Hepatocyte (in vitro differentiated cells): ENCODE measurements at regions not wholly inside any gene's neighbourhood (a gene's known extent, or its start where the extent isn't known, plus 50 kb on each side); places are given as distances from the start of the nearest gene placed in this dataset.

ENCODE experiments used
- DNase-seq: peaks from one replicate; pipeline ENCODE4 v3.0.0-alpha.2; 2016; ENCODE audit warnings: low spot score
- H2AFZ ChIP-seq: fragments of 200-600 bp; sonication (generic); 2 replicates; pipeline ENCODE4 v1.6.0; 2016; ENCODE audit warnings: antibody characterized with exemption, mild to moderate bottlenecking
- H3K27ac ChIP-seq: fragments of 200-600 bp; sonication (generic); 2 replicates; pipeline ENCODE4 v1.5.1; 2016; ENCODE audit warnings: mild to moderate bottlenecking
- H3K27me3 ChIP-seq: fragments of 200-600 bp; sonication (generic); 2 replicates; pipeline ENCODE4 v1.6.1; 2016
- H3K36me3 ChIP-seq: fragments of 200-600 bp; sonication (generic); replicated peaks from 2 replicates; pipeline ENCODE4 v1.5.1; 2016; ENCODE audit warnings: low read depth; ENCODE audit not compliant: insufficient read depth
- H3K4me1 ChIP-seq: fragments of 200-600 bp; sonication (generic); 2 replicates; pipeline ENCODE4 v1.5.1; 2016; ENCODE audit warnings: mild to moderate bottlenecking, moderate library complexity; ENCODE audit not compliant: insufficient read depth
- H3K4me2 ChIP-seq: fragments of 200-600 bp; sonication (generic); 2 replicates; pipeline ENCODE4 v1.6.0; 2016
- H3K4me3 ChIP-seq: fragments of 200-600 bp; sonication (generic); 2 replicates; pipeline ENCODE4 v1.5.1; 2016; ENCODE audit warnings: mild to moderate bottlenecking
- H3K79me2 ChIP-seq: fragments of 200-600 bp; sonication (generic); 2 replicates; pipeline ENCODE4 v1.6.0; 2017; ENCODE audit warnings: mild to moderate bottlenecking
- H3K9me2 ChIP-seq: fragments of 200-600 bp; sonication (generic); replicated peaks from 2 replicates; pipeline ENCODE4 v1.6.0; 2017; ENCODE audit warnings: mild to moderate bottlenecking; ENCODE audit not compliant: insufficient read depth
- H3K9me3 ChIP-seq: fragments of 200-600 bp; sonication (generic); 2 replicates; pipeline ENCODE4 v1.5.1; 2016; ENCODE audit warnings: low read depth, mild to moderate bottlenecking
- H4K20me1 ChIP-seq: fragments of 200-600 bp; sonication (generic); 2 replicates; pipeline ENCODE4 v1.6.0; 2016; ENCODE audit warnings: mild to moderate bottlenecking; ENCODE audit not compliant: insufficient read depth, poor library complexity, severe bottlenecking
- CTCF ChIP-seq: fragments of 200-600 bp; sonication (generic); IDR thresholded peaks from 2 replicates; pipeline ENCODE4 v1.5.1; 2016; ENCODE audit warnings: antibody characterized with exemption, mild to moderate bottlenecking; ENCODE audit not compliant: poor library complexity
- EZH2 ChIP-seq: fragments of 200-600 bp; sonication (generic); IDR thresholded peaks from 2 replicates; pipeline ENCODE4 v1.6.1; 2016; ENCODE audit warnings: antibody characterized with exemption, mild to moderate bottlenecking, borderline replicate concordance
- EZH2phosphoT487 ChIP-seq: fragments of 200-600 bp; sonication (generic); IDR thresholded peaks from one replicate; pipeline ENCODE4 v1.6.1; 2018; ENCODE audit warnings: antibody characterized with exemption, mild to moderate bottlenecking, low read depth, moderate library complexity; ENCODE audit not compliant: unreplicated experiment, severe bottlenecking
- WGBS: methylation state at CpG from one replicate; pipeline ENCODE4 v1.1.6; 2016; ENCODE audit warnings: low lambda C conversion rate; ENCODE audit errors: missing lambda C conversion rate; 5-methylcytosine and 5-hydroxymethylcytosine counted together

- H3K27me3 ChIP-seq = no peaks in the 10 kb centered on the region
- H3K9me3 ChIP-seq = no peaks in the 10 kb centered on the region
- no peaks in the 10 kb centered on the region for H3K79me2 ChIP-seq
- H3K27ac ChIP-seq = no peak overlapping the region
- 79% methylated on average over 3 of the region's 3 CpGs for WGBS
- H3K9me2 ChIP-seq = no peaks in the 10 kb centered on the region
- DNase-seq = no peak
- no peaks in the 10 kb centered on the region for H4K20me1 ChIP-seq
- H3K36me3 ChIP-seq = no peaks in the 10 kb centered on the region
- TF ChIP-seq CTCF (no peak), EZH2 (no peak), EZH2phosphoT487 (no peak)
- no peak overlapping the region for H3K4me2 ChIP-seq
- no peaks in the 10 kb centered on the region for H3K4me1 ChIP-seq
- H2AFZ ChIP-seq = no peak overlapping the region
- H3K4me3 ChIP-seq = no peak overlapping the region
Measured at GRCh38 chr13:78836238-78836784, 177.4 kb upstream of the OBI1 start.

GRCh38 chr13:78832461-78832860 lies 173.5 kb upstream of the OBI1 start:
- Histone ChIP-seq H3K4me1 (no peaks in the 10 kb centered on the region), H3K9me3 (no peaks in the 10 kb centered on the region), H3K9me2 (no peaks in the 10 kb centered on the region), H2AFZ (no peak overlapping the region), H3K79me2 (no peaks in the 10 kb centered on the region), H3K36me3 (no peaks in the 10 kb centered on the region), H3K4me2 (no peak overlapping the region), H3K27me3 (no peaks in the 10 kb centered on the region), H3K4me3 (no peak overlapping the region), H4K20me1 (no peaks in the 10 kb centered on the region), H3K27ac (no peak overlapping the region)
- WGBS = 88% methylated on average over 3 of the region's 3 CpGs
- no peak for DNase-seq
- no peak for TF ChIP-seq EZH2
- TF ChIP-seq EZH2phosphoT487 = no peak
- TF ChIP-seq CTCF = no peak

- H3K4me3 ChIP-seq = no peak overlapping the region
- H3K4me1 ChIP-seq = no peaks in the 10 kb centered on the region
- 67% methylated on average over 1 of the region's 1 CpG for WGBS
- H2AFZ ChIP-seq = no peak overlapping the region
- no peaks in the 10 kb centered on the region for H3K79me2 ChIP-seq
- no peak overlapping the region for H3K27ac ChIP-seq
- no peaks in the 10 kb centered on the region for H3K36me3 ChIP-seq
- TF ChIP-seq EZH2phosphoT487 = no peak
- TF ChIP-seq EZH2 = no peak
- no peak overlapping the region for H3K4me2 ChIP-seq
- no peaks in the 10 kb centered on the region for H3K9me3 ChIP-seq
- no peaks in the 10 kb centered on the region for H4K20me1 ChIP-seq
- no peak for DNase-seq
- H3K27me3 ChIP-seq = no peaks in the 10 kb centered on the region
- no peaks in the 10 kb centered on the region for H3K9me2 ChIP-seq
Measured at GRCh38 chr13:78830508-78830907, 171.6 kb upstream of the OBI1 start.

GRCh38 chr13:78829821-78830220 lies 170.9 kb upstream of the OBI1 start:
- TF ChIP-seq EZH2phosphoT487 (no peak), CTCF (no peak), EZH2 (no peak)
- no peak for DNase-seq
- Histone ChIP-seq H3K4me2 (no peak overlapping the region), H3K4me1 (no peaks in the 10 kb centered on the region), H3K36me3 (no peaks in the 10 kb centered on the region), H4K20me1 (no peaks in the 10 kb centered on the region), H3K4me3 (no peak overlapping the region), H2AFZ (no peak overlapping the region), H3K27ac (no peak overlapping the region), H3K79me2 (no peaks in the 10 kb centered on the region), H3K9me2 (no peaks in the 10 kb centered on the region), H3K27me3 (no peaks in the 10 kb centered on the region), H3K9me3 (no peaks in the 10 kb centered on the region)
